ENCODE measurements at regions not wholly inside any gene's neighbourhood (a gene's known extent, or its start where the extent isn't known, plus 50 kb on each side); places are given as distances from the start of the nearest gene placed in this dataset.

DNA sequence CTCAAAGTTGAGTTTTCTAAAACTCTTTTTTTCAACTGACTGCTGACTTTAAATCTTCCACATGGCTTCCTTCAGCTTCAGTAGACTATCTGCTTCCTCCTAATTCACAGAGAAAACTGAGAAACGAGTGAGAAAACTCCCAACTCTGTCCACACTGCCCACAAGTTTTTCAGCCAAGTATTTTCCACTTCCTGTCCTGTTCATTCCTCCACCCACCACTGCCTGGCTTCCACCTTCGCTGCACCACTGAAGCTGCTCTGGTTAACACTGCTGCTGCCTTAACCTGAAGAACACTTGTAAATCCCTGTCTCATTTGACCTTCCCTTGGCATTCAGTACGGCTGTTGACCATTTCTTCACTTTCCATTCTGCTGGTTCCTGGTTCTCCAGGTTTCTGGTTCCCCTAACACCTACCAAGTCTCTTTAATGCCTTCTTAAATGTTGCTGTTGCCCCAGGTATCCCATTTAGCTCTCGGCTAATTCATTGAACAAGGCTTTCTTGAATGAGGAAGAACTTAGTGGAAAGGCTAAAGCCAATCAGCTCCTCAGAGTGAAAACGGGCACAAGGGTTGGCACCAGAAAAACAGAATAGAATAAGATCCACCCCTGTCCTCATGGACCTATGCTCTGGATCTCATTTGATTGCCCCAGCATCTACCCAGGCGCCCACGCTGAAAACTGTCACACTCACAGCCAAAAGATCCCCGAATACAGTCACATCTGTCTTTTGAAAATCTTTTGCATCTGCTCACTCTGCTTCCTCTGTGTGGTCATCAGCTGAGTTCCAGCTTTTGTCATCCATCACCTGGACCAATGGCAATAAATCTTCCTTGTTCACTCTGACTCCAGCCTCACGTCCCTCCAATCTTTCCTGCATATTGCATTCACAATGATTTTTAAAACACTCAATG is 104.4 kb upstream of the TAB2 start:
- TF ChIP-seq, protein P1, sequence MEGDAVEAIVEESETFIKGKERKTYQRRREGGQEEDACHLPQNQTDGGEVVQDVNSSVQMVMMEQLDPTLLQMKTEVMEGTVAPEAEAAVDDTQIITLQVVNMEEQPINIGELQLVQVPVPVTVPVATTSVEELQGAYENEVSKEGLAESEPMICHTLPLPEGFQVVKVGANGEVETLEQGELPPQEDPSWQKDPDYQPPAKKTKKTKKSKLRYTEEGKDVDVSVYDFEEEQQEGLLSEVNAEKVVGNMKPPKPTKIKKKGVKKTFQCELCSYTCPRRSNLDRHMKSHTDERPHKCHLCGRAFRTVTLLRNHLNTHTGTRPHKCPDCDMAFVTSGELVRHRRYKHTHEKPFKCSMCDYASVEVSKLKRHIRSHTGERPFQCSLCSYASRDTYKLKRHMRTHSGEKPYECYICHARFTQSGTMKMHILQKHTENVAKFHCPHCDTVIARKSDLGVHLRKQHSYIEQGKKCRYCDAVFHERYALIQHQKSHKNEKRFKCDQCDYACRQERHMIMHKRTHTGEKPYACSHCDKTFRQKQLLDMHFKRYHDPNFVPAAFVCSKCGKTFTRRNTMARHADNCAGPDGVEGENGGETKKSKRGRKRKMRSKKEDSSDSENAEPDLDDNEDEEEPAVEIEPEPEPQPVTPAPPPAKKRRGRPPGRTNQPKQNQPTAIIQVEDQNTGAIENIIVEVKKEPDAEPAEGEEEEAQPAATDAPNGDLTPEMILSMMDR (conservative IDR thresholded peaks at IDR 0.05 in 1 of 2, IDR thresholded peaks at IDR 0.05 in 1 of 2; ENCODE audit: extremely low read depth in 1 of 2, insufficient read depth in 1 of 2, low read depth in 1 of 2, low read length in 2 of 2) = no peak
- TF ChIP-seq EZH2 (IDR thresholded peaks at IDR 0.05; ENCODE audit: borderline replicate concordance, low read length) = no peak
